ENCODE measurements at regions not wholly inside any gene's neighbourhood (a gene's known extent, or its start where the extent isn't known, plus 50 kb on each side); places are given as distances from the start of the nearest gene placed in this dataset.

DNA sequence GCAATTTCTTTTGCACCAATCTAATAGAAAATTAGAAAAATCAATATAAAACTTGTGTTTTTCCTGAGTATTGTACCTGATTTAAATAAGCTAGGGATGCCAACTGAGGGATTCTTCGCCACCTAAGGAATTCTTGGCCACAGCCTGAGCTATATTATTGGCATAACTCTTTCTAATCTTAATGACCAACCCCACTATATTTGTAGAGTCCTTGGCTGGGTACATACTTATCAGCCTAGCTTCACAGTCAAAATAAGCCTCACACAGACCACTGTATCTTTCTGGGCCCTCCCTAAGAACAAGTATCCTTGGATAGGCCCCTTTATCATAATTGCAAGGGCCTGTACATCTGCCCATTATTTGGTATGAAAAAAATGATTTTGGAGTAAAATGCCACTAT, 247.1 kb downstream of the DUSP6 start:
- no peak for DNase-seq (ENCODE audit: low read depth)
- H3K4me3 ChIP-seq (ENCODE audit: low read length), result no peak overlapping the region
- TF ChIP-seq, protein P1, sequence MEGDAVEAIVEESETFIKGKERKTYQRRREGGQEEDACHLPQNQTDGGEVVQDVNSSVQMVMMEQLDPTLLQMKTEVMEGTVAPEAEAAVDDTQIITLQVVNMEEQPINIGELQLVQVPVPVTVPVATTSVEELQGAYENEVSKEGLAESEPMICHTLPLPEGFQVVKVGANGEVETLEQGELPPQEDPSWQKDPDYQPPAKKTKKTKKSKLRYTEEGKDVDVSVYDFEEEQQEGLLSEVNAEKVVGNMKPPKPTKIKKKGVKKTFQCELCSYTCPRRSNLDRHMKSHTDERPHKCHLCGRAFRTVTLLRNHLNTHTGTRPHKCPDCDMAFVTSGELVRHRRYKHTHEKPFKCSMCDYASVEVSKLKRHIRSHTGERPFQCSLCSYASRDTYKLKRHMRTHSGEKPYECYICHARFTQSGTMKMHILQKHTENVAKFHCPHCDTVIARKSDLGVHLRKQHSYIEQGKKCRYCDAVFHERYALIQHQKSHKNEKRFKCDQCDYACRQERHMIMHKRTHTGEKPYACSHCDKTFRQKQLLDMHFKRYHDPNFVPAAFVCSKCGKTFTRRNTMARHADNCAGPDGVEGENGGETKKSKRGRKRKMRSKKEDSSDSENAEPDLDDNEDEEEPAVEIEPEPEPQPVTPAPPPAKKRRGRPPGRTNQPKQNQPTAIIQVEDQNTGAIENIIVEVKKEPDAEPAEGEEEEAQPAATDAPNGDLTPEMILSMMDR (IDR thresholded peaks at IDR 0.05; ENCODE audit: insufficient read depth, low read depth, low read length, missing control alignments), result no peak

GRCh38 chr12:89103831-89104230, 248.5 kb downstream of the DUSP6 start:
- TF ChIP-seq, protein P1 (IDR thresholded peaks at IDR 0.05; ENCODE audit: insufficient read depth, low read depth, low read length, missing control alignments), result no peak
- DNase-seq (ENCODE audit: low read depth), result no peak
- no peak overlapping the region for H3K4me3 ChIP-seq (ENCODE audit: low read length)

DNA sequence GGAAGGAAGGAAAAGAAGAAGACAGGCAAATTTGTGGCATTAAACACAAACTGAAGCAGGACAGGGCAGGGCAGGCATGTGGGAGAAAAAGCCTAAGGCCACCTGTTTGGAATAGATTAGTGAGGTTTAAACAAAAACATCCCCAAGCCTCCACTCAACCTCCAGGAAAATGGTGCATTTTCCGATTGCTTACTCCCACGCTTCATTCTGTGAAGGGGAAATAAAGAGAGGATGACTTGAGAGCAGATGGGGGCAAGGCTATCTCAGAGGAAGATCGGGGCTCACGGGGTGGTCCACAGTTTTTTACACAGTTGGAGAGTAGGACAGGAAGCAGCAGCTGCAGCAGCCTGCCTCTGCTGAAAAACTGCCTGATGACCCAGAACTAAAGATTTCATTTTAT, 250.9 kb downstream of the DUSP6 start:
- H3K4me3 ChIP-seq (ENCODE audit: low read length), result no peak overlapping the region
- TF ChIP-seq, protein P1 (IDR thresholded peaks at IDR 0.05; ENCODE audit: insufficient read depth, low read depth, low read length, missing control alignments), result no peak
- no peak for DNase-seq (ENCODE audit: low read depth)

DNA sequence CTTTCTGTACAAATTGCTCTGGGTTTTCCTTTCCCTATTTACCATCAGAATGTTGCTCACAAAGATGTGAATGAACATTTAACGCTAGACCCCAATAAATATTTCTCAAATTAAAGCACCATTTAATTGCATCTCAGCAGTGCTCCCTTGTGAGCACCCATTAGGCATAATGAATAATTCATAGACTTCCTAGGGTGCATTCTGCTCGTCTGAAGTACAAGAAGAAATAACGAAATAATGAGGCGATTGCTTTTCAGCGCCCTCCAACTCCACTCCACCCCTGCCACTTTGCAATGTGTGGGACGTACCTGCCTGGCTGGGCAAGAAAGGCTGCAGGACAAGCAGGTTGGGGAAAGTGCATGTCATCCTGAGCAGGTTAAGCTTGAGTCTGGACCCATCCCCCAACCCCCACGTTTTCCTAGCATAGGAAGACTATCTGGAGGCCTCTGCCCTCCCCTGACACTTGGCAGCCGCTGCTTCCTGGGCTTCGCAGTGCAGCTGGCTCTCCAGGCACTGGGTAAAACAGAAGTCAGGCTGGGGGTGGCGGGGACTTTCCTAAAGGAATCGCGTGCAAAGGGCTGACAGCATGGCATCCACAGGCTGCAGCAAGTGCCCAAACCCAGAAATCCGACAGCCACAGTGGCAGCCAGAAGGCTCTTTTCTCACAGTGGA, 253.7 kb downstream of the DUSP6 start:
- no peak overlapping the region for H3K4me3 ChIP-seq (ENCODE audit: low read length)
- DNase-seq (ENCODE audit: low read depth), result no peak
- TF ChIP-seq, protein P1 (IDR thresholded peaks at IDR 0.05; ENCODE audit: insufficient read depth, low read depth, low read length, missing control alignments), result no peak

DNA sequence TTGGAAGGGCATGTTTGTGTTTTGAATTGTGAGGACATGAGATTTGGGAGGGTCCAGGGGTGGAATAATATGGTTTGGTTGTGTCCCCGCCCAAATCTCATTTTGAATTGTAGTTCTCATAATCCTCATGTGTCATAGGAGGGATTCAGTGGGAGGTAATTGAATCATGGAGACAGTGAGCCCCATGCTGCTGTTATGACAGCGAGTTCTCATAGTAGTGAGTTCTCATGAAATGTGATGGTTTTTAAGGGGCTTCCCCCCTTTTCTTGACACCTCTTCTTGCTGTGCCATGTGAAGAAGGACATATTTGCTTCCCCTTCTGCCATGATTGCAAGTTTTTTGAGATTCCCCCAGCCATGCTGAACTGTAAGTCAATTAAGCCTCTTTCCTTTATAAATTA, 260.0 kb downstream of the DUSP6 start:
- TF ChIP-seq, protein P1 (IDR thresholded peaks at IDR 0.05; ENCODE audit: insufficient read depth, low read depth, low read length, missing control alignments), result no peak

DNA sequence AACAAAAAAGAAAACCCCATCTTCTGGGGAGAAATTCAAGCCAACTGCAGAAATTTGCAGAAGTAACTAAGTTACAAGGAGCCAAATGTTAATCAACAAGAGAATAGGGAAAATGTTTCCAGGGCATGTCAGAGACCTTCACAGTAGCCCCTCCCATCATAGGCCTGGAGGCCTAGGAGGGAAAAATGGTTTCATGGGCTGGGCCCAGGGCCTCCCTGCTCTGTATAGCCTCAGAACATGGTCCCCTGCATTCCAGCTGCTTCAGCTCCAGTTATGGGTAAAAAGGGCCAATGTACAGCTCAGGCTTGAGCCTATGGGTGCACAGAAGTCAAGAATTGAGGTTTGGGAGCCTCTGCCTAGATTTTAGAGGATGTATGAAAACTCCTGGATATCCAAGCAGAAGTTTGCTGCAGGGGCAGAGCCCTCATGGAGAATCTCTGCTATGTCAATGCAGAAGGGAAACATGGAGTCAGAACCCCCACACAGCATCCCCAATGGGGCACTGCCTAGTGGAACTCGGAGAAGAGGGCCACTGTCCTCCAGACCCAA, 260.9 kb downstream of the DUSP6 start:
- no peak for DNase-seq (ENCODE audit: low read depth)
- no peak overlapping the region for H3K4me3 ChIP-seq (ENCODE audit: low read length)
- TF ChIP-seq, protein P1 (IDR thresholded peaks at IDR 0.05; ENCODE audit: insufficient read depth, low read depth, low read length, missing control alignments), result no peak

More for the DNA sequence above, 260.0 kb downstream of the DUSP6 start:
- H3K4me3 ChIP-seq (ENCODE audit: low read length), result no peak overlapping the region
- no peak for DNase-seq (ENCODE audit: low read depth)

DNA sequence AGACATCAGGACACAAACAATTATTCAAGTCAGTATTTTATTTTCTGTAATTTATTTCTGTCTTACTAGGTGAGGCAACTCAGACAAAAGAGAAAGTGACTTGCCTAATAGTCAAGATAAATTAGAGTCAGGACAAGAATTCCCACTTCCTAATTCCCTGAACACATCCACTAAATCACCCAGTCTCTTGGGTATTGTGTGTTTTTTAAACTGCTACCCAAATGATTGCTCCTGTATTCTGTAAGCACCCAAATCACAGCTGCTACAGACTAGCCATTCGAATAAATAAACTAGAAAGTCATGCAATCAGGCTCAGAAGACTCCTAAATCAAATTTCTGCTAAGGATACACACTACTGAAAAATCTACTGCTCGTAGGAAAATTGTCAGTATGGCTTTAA, 263.0 kb downstream of the DUSP6 start:
- TF ChIP-seq, protein P1 (IDR thresholded peaks at IDR 0.05; ENCODE audit: insufficient read depth, low read depth, low read length, missing control alignments), result no peak
- H3K4me3 ChIP-seq (ENCODE audit: low read length), result no peak overlapping the region
- DNase-seq (ENCODE audit: low read depth), result no peak

Measured in epithelial cell of esophagus (primary cell).